Naive B cell (primary cell): ENCODE measurements at regions not wholly inside any gene's neighbourhood (a gene's known extent, or its start where the extent isn't known, plus 50 kb on each side); places are given as distances from the start of the nearest gene placed in this dataset.

Experiments
- ATAC-seq, 2 donors: fragments of 150-1000 bp; cut with Tn5 transposase; 2 replicates each; pipeline ENCODE4 v1.10.0; 2021; ENCODE audit warnings: low read depth in 2 of 2, mild to moderate bottlenecking in 2 of 2, moderate library complexity in 2 of 2
- DNase-seq: peaks from one replicate; pipeline ENCODE4 v3.0.0; 2022
- H3K27ac Mint-ChIP-seq, 6 donors: one replicate each; pipeline ENCODE4 v1.8.0; 2020 to 2022; ENCODE audit warnings: mild to moderate bottlenecking in 6 of 6, mixed read lengths in 6 of 6, moderate library complexity in 5 of 6, inconsistent platforms in 2 of 6
- H3K27me3 Mint-ChIP-seq, 3 donors: one replicate each; pipeline ENCODE4 v1.8.0; 2021 to 2022; ENCODE audit warnings: mixed read lengths in 3 of 3, mild to moderate bottlenecking in 1 of 3
- H3K36me3 Mint-ChIP-seq, 2 donors: one replicate each; pipeline ENCODE4 v1.8.0; 2020 to 2022; ENCODE audit warnings: mixed read lengths in 2 of 2, inconsistent platforms in 1 of 2, mild to moderate bottlenecking in 1 of 2
- H3K4me1 Mint-ChIP-seq, 3 donors: one replicate each; pipeline ENCODE4 v1.8.0; 2020 to 2022; ENCODE audit warnings: mixed read lengths in 3 of 3, inconsistent platforms in 1 of 3, mild to moderate bottlenecking in 1 of 3, moderate library complexity in 1 of 3
- H3K4me3 Mint-ChIP-seq, 8 donors: one replicate each; pipeline ENCODE4 v1.8.0; 2020 to 2022; ENCODE audit warnings: mild to moderate bottlenecking in 8 of 8, mixed read lengths in 8 of 8, moderate library complexity in 8 of 8, inconsistent platforms in 2 of 8
- H3K9me3 Mint-ChIP-seq, 7 donors: one replicate each; pipeline ENCODE4 v1.8.0; 2020 to 2022; ENCODE audit warnings: mixed read lengths in 7 of 7, mild to moderate bottlenecking in 5 of 7, inconsistent platforms in 2 of 7, moderate library complexity in 1 of 7

DNA sequence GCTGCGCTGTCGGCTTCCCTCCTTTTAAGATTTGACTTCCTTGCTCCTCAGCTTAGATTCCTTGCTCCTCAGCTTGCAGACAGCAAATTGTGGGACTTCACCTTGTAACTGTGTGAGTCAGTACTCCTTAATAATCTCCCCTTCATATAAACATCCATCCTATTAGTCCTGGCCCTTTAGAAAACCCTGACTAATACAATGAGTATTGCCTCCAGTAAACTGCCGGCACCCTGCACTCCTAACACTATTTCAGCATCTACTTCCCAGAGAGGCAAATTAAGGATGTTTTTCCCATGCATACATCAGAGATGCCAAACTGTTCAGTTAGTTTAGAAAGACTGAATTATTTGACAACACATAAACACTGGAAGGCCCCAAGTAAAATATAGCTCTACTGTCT lies 611.3 kb upstream of the TMEM132C start:
- ATAC-seq (no peak), DNase-seq (no peak)
- H3K27ac Mint-ChIP-seq, result no peak overlapping the region
- H3K27me3 Mint-ChIP-seq, result no peaks in the 10 kb centered on the region
- no peaks in the 10 kb centered on the region for H3K36me3 Mint-ChIP-seq
- no peak overlapping the region for H3K4me3 Mint-ChIP-seq
- peaks cover 0 to 14% (median 5%) of the 10 kb centered on the region in 7 donors for H3K9me3 Mint-ChIP-seq
- H3K4me1 Mint-ChIP-seq, result no peaks in the 10 kb centered on the region

GRCh38 chr12:127656266-127656665 lies 610.7 kb upstream of the TMEM132C start:
- peaks cover 0 to 14% (median 5%) of the 10 kb centered on the region in 7 donors for H3K9me3 Mint-ChIP-seq
- ATAC-seq (no peak), DNase-seq (no peak)
- no peaks in the 10 kb centered on the region for H3K4me1 Mint-ChIP-seq
- H3K27ac Mint-ChIP-seq, result no peak overlapping the region
- no peak overlapping the region for H3K4me3 Mint-ChIP-seq
- H3K27me3 Mint-ChIP-seq, result no peaks in the 10 kb centered on the region
- no peaks in the 10 kb centered on the region for H3K36me3 Mint-ChIP-seq

DNA sequence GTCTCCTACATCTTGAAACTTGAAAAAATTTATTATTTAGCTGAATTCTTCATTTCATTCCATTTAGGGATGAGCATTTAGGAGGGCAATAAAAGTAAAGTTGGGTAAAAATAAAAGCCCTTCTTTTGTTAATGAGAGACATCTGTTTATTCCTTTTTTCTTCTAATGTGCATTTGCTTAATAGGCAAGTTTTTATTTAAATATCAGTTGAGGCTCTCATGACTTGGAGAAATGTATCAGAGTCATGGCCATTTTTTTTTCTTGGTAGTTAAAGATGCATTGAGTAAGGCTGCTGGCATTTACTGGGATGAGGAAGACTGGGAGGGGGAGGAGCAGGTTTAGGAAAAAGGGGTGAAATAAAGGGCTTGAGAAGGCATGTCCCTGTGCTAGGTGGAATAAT lies 609.9 kb upstream of the TMEM132C start:
- Mint-ChIP-seq H3K27me3 (no peaks in the 10 kb centered on the region), H3K4me1 (no peaks in the 10 kb centered on the region), H3K9me3 (peaks cover 0 to 14% (median 5%) of the 10 kb centered on the region in 7 donors), H3K36me3 (no peaks in the 10 kb centered on the region), H3K4me3 (no peak overlapping the region), H3K27ac (no peak overlapping the region)
- no peak for DNase-seq
- ATAC-seq, result no peak

- Mint-ChIP-seq H3K27ac (no peak overlapping the region), H3K4me1 (no peaks in the 10 kb centered on the region), H3K9me3 (peaks cover 0 to 8% (median 0%) of the 10 kb centered on the region in 7 donors), H3K27me3 (peaks cover 0 to 5% (median 0%) of the 10 kb centered on the region in 3 donors), H3K36me3 (no peaks in the 10 kb centered on the region), H3K4me3 (no peak overlapping the region)
- ATAC-seq, result no peak
- DNase-seq, result no peak
Measured at GRCh38 chr12:127660961-127661360, 606.0 kb upstream of the TMEM132C start.

DNA sequence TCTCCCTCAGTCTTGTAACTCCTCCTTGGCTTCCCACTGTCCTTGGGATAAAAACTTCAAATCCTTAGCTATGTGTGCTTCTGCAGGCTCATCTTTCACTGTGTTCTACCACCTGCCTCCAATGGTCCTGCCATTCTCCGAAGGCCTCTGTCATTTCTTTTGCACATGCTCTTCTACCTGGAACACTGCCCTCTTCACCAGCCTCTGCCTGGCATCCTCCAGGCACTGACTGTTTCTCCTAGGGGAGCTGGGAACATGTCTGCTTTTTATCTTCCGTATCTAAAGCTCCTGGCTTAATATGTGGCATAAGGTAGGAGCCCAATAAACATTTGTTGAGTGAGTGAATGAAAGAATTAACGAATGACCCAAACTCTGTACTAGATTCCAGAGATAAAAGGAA lies 603.3 kb upstream of the TMEM132C start:
- peaks cover 0 to 6% (median 0%) of the 10 kb centered on the region in 7 donors for H3K9me3 Mint-ChIP-seq
- H3K4me1 Mint-ChIP-seq, result no peaks in the 10 kb centered on the region
- DNase-seq (no peak), ATAC-seq (no peak)
- no peak overlapping the region for H3K4me3 Mint-ChIP-seq
- no peak overlapping the region for H3K27ac Mint-ChIP-seq
- H3K36me3 Mint-ChIP-seq, result no peaks in the 10 kb centered on the region
- H3K27me3 Mint-ChIP-seq, result peaks cover 0 to 5% (median 0%) of the 10 kb centered on the region in 3 donors

- H3K27ac Mint-ChIP-seq, result no peak overlapping the region
- H3K4me1 Mint-ChIP-seq, result no peaks in the 10 kb centered on the region
- no peak overlapping the region for H3K4me3 Mint-ChIP-seq
- DNase-seq (no peak), ATAC-seq (no peak)
- peaks cover 0 to 5% (median 0%) of the 10 kb centered on the region in 3 donors for H3K27me3 Mint-ChIP-seq
- peaks cover 0 to 6% (median 0%) of the 10 kb centered on the region in 7 donors for H3K9me3 Mint-ChIP-seq
- H3K36me3 Mint-ChIP-seq, result no peaks in the 10 kb centered on the region
Measured at GRCh38 chr12:127664901-127665300, 602.1 kb upstream of the TMEM132C start.

GRCh38 chr12:127667131-127667685 lies 599.8 kb upstream of the TMEM132C start:
- H3K36me3 Mint-ChIP-seq, result no peaks in the 10 kb centered on the region
- ATAC-seq (no peak), DNase-seq (no peak)
- H3K4me1 Mint-ChIP-seq, result no peaks in the 10 kb centered on the region
- no peak overlapping the region for H3K27ac Mint-ChIP-seq
- peaks cover 0 to 6% (median 4%) of the 10 kb centered on the region in 7 donors for H3K9me3 Mint-ChIP-seq
- H3K27me3 Mint-ChIP-seq, result peaks cover 0 to 5% (median 0%) of the 10 kb centered on the region in 3 donors
- H3K4me3 Mint-ChIP-seq, result no peak overlapping the region

- Mint-ChIP-seq H3K36me3 (no peaks in the 10 kb centered on the region), H3K9me3 (peaks cover 0 to 6% (median 0%) of the 10 kb centered on the region in 7 donors), H3K4me1 (no peaks in the 10 kb centered on the region), H3K27me3 (no peaks in the 10 kb centered on the region), H3K27ac (no peak overlapping the region), H3K4me3 (no peak overlapping the region)
- DNase-seq, result no peak
- ATAC-seq, result no peak
Measured at GRCh38 chr12:127670294-127670693, 596.7 kb upstream of the TMEM132C start.

DNA sequence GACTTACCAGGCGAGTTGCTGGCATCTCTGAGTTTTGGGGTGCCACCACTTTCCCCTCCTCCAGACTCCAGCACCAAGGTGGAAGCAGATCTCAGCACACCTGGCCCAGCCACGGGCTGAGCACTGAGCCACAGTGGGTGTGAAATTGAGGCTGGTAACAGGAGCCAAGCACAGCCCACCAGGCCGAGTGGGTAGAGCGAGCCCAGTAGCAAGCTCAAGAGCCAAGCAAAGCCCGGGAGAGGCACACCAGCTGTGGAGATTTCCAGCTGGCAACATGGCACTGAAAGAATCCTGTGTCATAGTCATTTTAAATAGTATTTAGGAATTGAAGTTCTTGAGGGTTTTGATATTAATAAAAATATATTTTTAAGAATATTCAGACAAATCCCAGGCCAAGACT lies 596.2 kb upstream of the TMEM132C start:
- ATAC-seq, result no peak
- no peak for DNase-seq

DNA sequence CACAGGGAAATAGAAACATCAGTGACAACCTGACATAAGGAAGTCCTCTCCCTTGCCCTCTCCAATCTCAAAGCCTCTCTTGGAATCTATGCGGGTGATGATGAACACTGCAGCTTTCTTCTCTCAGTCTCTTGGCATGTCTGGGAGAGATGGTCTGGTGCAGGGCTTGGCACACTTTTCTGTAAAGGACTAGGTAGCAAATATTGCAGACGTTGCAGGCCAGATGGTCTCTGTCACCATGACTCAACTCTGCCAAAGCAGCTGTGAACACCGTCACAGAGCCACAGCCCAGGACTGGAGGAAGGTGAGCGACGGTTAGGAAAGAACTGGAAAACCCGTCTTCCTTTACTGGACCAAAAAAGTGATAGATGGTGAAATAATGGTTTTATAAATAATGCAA lies 591.0 kb upstream of the TMEM132C start:
- ATAC-seq (no peak), DNase-seq (no peak)
- no peak overlapping the region for H3K27ac Mint-ChIP-seq
- peaks cover 0 to 2% (median 0%) of the 10 kb centered on the region in 7 donors for H3K9me3 Mint-ChIP-seq
- no peaks in the 10 kb centered on the region for H3K27me3 Mint-ChIP-seq
- no peaks in the 10 kb centered on the region for H3K4me1 Mint-ChIP-seq
- H3K4me3 Mint-ChIP-seq, result no peak overlapping the region
- no peaks in the 10 kb centered on the region for H3K36me3 Mint-ChIP-seq

More for the DNA sequence above, 596.2 kb upstream of the TMEM132C start:
- Mint-ChIP-seq H3K4me3 (no peak overlapping the region), H3K9me3 (peaks cover 0 to 4% (median 0%) of the 10 kb centered on the region in 7 donors), H3K27ac (no peak overlapping the region), H3K36me3 (no peaks in the 10 kb centered on the region), H3K27me3 (no peaks in the 10 kb centered on the region), H3K4me1 (no peaks in the 10 kb centered on the region)

DNA sequence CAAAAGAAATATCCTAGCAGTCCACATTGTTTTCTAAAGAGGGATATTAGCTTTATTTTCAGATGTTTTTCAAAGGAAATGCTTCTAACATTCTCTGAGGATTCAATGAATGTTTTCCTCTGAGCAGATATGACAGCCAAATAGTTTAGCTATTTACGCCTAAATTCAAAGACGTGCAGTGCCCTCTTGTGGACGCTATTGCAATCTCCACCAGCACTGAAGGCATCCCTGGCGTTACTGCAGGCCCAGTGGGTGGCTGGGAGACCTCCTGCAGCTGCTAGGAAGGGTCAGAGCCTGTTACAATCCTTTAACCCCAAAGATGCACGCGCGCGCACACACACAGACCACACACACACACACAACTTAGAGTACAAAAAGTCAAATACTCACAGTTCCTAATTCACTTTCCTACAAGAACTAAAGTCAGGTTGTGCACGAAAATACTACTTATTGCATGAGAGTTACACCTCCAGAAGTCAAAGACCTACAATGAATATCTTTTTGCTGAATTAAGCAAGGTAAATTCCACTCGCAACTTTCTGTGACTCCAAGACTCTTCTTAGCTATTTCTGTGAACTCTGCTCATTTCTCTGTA lies 589.3 kb upstream of the TMEM132C start:
- H3K27ac Mint-ChIP-seq, result peak overlapping the region in 1 of 6 donors; percentile 23
- DNase-seq (no peak), ATAC-seq (no peak)
- H3K4me3 Mint-ChIP-seq, result no peak overlapping the region
- H3K4me1 Mint-ChIP-seq, result no peaks in the 10 kb centered on the region
- no peaks in the 10 kb centered on the region for H3K27me3 Mint-ChIP-seq
- peaks cover 0 to 3% (median 0%) of the 10 kb centered on the region in 7 donors for H3K9me3 Mint-ChIP-seq
- H3K36me3 Mint-ChIP-seq, result no peaks in the 10 kb centered on the region

DNA sequence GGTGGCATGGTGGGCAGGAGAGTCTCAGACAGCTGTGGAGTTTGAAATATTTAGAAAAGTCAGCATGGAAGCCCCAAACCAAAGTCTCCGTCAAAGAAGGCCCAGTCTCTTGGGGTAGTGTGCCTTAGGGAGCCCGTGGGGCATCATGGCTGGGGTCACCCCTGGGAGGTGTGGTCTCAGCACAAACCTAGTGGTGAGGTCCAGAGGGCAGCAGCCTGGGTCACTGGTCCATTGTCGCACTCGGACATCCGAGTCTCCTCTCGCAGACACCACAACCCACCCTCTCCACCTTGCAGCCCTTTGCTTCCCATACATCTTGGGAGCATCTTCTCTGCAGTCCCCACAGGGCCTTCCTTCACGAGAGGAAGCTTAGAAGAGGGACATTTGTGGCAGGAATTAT lies 588.0 kb upstream of the TMEM132C start:
- Mint-ChIP-seq H3K4me3 (no peak overlapping the region), H3K27ac (no peak overlapping the region), H3K27me3 (no peaks in the 10 kb centered on the region), H3K36me3 (no peaks in the 10 kb centered on the region), H3K4me1 (no peaks in the 10 kb centered on the region), H3K9me3 (peaks cover 0 to 3% (median 0%) of the 10 kb centered on the region in 7 donors)
- DNase-seq (no peak), ATAC-seq (no peak)

DNA sequence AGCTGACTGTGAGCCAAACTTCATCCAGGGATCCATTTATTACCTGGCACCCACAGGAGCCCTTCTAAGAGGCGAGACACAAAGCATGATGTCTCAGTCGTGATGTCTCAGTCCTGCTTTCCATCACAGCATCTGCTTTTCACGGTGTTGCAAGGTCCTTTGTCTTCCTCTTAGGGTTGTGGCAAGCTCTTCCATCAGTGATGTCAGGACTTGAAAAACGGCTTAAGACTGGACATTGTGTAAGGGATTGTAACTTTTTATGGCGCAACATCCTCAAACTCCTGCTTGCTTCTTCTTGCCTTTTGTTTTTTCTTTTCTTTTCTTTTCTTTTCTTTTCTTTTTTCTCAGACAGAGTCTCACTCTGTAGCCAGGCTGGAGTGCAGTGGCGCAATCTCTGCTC lies 586.5 kb upstream of the TMEM132C start:
- DNase-seq, result no peak
- H3K9me3 Mint-ChIP-seq, result peaks cover 0 to 3% (median 0%) of the 10 kb centered on the region in 7 donors
- H3K27ac Mint-ChIP-seq, result no peak overlapping the region
- ATAC-seq, result no peak
- H3K27me3 Mint-ChIP-seq, result no peaks in the 10 kb centered on the region
- no peaks in the 10 kb centered on the region for H3K36me3 Mint-ChIP-seq
- no peaks in the 10 kb centered on the region for H3K4me1 Mint-ChIP-seq
- H3K4me3 Mint-ChIP-seq, result no peak overlapping the region

- Mint-ChIP-seq H3K4me3 (no peak overlapping the region), H3K27me3 (no peaks in the 10 kb centered on the region), H3K36me3 (no peaks in the 10 kb centered on the region), H3K9me3 (peaks cover 0 to 3% (median 0%) of the 10 kb centered on the region in 7 donors), H3K4me1 (no peaks in the 10 kb centered on the region), H3K27ac (no peak overlapping the region)
- ATAC-seq (no peak), DNase-seq (no peak)
Measured at GRCh38 chr12:127681151-127681754, 585.7 kb upstream of the TMEM132C start.
